Hepatocyte (in vitro differentiated cells): ENCODE measurements at regions not wholly inside any gene's neighbourhood (a gene's known extent, or its start where the extent isn't known, plus 50 kb on each side); places are given as distances from the start of the nearest gene placed in this dataset.

ENCODE experiments used
- DNase-seq: peaks from one replicate; pipeline ENCODE4 v3.0.0-alpha.2; 2016; ENCODE audit warnings: low spot score
- H2AFZ ChIP-seq: fragments of 200-600 bp; sonication (generic); 2 replicates; pipeline ENCODE4 v1.6.0; 2016; ENCODE audit warnings: antibody characterized with exemption, mild to moderate bottlenecking
- H3K27ac ChIP-seq: fragments of 200-600 bp; sonication (generic); 2 replicates; pipeline ENCODE4 v1.5.1; 2016; ENCODE audit warnings: mild to moderate bottlenecking
- H3K27me3 ChIP-seq: fragments of 200-600 bp; sonication (generic); 2 replicates; pipeline ENCODE4 v1.6.1; 2016
- H3K36me3 ChIP-seq: fragments of 200-600 bp; sonication (generic); replicated peaks from 2 replicates; pipeline ENCODE4 v1.5.1; 2016; ENCODE audit warnings: low read depth; ENCODE audit not compliant: insufficient read depth
- H3K4me1 ChIP-seq: fragments of 200-600 bp; sonication (generic); 2 replicates; pipeline ENCODE4 v1.5.1; 2016; ENCODE audit warnings: mild to moderate bottlenecking, moderate library complexity; ENCODE audit not compliant: insufficient read depth
- H3K4me2 ChIP-seq: fragments of 200-600 bp; sonication (generic); 2 replicates; pipeline ENCODE4 v1.6.0; 2016
- H3K4me3 ChIP-seq: fragments of 200-600 bp; sonication (generic); 2 replicates; pipeline ENCODE4 v1.5.1; 2016; ENCODE audit warnings: mild to moderate bottlenecking
- H3K79me2 ChIP-seq: fragments of 200-600 bp; sonication (generic); 2 replicates; pipeline ENCODE4 v1.6.0; 2017; ENCODE audit warnings: mild to moderate bottlenecking
- H3K9me2 ChIP-seq: fragments of 200-600 bp; sonication (generic); replicated peaks from 2 replicates; pipeline ENCODE4 v1.6.0; 2017; ENCODE audit warnings: mild to moderate bottlenecking; ENCODE audit not compliant: insufficient read depth
- H3K9me3 ChIP-seq: fragments of 200-600 bp; sonication (generic); 2 replicates; pipeline ENCODE4 v1.5.1; 2016; ENCODE audit warnings: low read depth, mild to moderate bottlenecking
- H4K20me1 ChIP-seq: fragments of 200-600 bp; sonication (generic); 2 replicates; pipeline ENCODE4 v1.6.0; 2016; ENCODE audit warnings: mild to moderate bottlenecking; ENCODE audit not compliant: insufficient read depth, poor library complexity, severe bottlenecking
- CTCF ChIP-seq: fragments of 200-600 bp; sonication (generic); IDR thresholded peaks from 2 replicates; pipeline ENCODE4 v1.5.1; 2016; ENCODE audit warnings: antibody characterized with exemption, mild to moderate bottlenecking; ENCODE audit not compliant: poor library complexity
- EZH2 ChIP-seq: fragments of 200-600 bp; sonication (generic); IDR thresholded peaks from 2 replicates; pipeline ENCODE4 v1.6.1; 2016; ENCODE audit warnings: antibody characterized with exemption, mild to moderate bottlenecking, borderline replicate concordance
- EZH2phosphoT487 ChIP-seq: fragments of 200-600 bp; sonication (generic); IDR thresholded peaks from one replicate; pipeline ENCODE4 v1.6.1; 2018; ENCODE audit warnings: antibody characterized with exemption, mild to moderate bottlenecking, low read depth, moderate library complexity; ENCODE audit not compliant: unreplicated experiment, severe bottlenecking
- WGBS: methylation state at CpG from one replicate; pipeline ENCODE4 v1.1.6; 2016; ENCODE audit warnings: low lambda C conversion rate; ENCODE audit errors: missing lambda C conversion rate; 5-methylcytosine and 5-hydroxymethylcytosine counted together

- Histone ChIP-seq H4K20me1 (no peaks in the 10 kb centered on the region), H3K79me2 (no peaks in the 10 kb centered on the region), H3K27ac (no peak overlapping the region), H2AFZ (no peak overlapping the region), H3K9me2 (no peaks in the 10 kb centered on the region), H3K36me3 (no peaks in the 10 kb centered on the region), H3K27me3 (peaks cover under 1% of the 10 kb centered on the region), H3K9me3 (no peaks in the 10 kb centered on the region), H3K4me3 (no peak overlapping the region), H3K4me1 (no peaks in the 10 kb centered on the region), H3K4me2 (no peak overlapping the region)
- DNase-seq = no peak
- WGBS = 63% methylated on average over 5 of the region's 6 CpGs
- TF ChIP-seq EZH2 (no peak), EZH2phosphoT487 (no peak), CTCF (no peak)
Measured at GRCh38 chr1:18041102-18041501, 66.5 kb upstream of the IGSF21 start.

- Histone ChIP-seq H4K20me1 (no peaks in the 10 kb centered on the region), H3K9me3 (no peaks in the 10 kb centered on the region), H3K79me2 (no peaks in the 10 kb centered on the region), H3K9me2 (no peaks in the 10 kb centered on the region), H3K27me3 (peaks cover 3% of the 10 kb centered on the region), H3K4me1 (no peaks in the 10 kb centered on the region), H3K27ac (no peak overlapping the region), H3K36me3 (no peaks in the 10 kb centered on the region), H3K4me3 (no peak overlapping the region), H3K4me2 (no peak overlapping the region), H2AFZ (no peak overlapping the region)
- 55% methylated on average over 11 of the region's 11 CpGs for WGBS
- TF ChIP-seq CTCF (no peak), EZH2phosphoT487 (no peak), EZH2 (no peak)
- no peak for DNase-seq
Measured at GRCh38 chr1:18041685-18042355, 65.8 kb upstream of the IGSF21 start.

GRCh38 chr1:18043871-18044270, 63.7 kb upstream of the IGSF21 start:
- Histone ChIP-seq H2AFZ (no peak overlapping the region), H3K36me3 (no peaks in the 10 kb centered on the region), H3K9me3 (no peaks in the 10 kb centered on the region), H4K20me1 (no peaks in the 10 kb centered on the region), H3K9me2 (no peaks in the 10 kb centered on the region), H3K79me2 (no peaks in the 10 kb centered on the region), H3K27me3 (peaks cover 3% of the 10 kb centered on the region), H3K4me1 (no peaks in the 10 kb centered on the region), H3K4me3 (no peak overlapping the region), H3K4me2 (no peak overlapping the region), H3K27ac (no peak overlapping the region)
- 62% methylated on average over 2 of the region's 2 CpGs for WGBS
- DNase-seq = no peak
- TF ChIP-seq EZH2 (no peak), CTCF (no peak), EZH2phosphoT487 (no peak)
